ENCODE measurements at regions not wholly inside any gene's neighbourhood (a gene's known extent, or its start where the extent isn't known, plus 50 kb on each side); places are given as distances from the start of the nearest gene placed in this dataset.

GRCh38 chr2:195027947-195028346, 629.1 kb upstream of the SLC39A10 start:
- DNase-seq = no peak

- no peak for DNase-seq
Observed at GRCh38 chr2:195026261-195026660, 630.8 kb upstream of the SLC39A10 start.

GRCh38 chr2:195022508-195022830, 634.6 kb upstream of the SLC39A10 start:
- DNase-seq = no peak

- DNase-seq = no peak
Observed at GRCh38 chr2:195021711-195022507, 635.1 kb upstream of the SLC39A10 start.

GRCh38 chr2:195018462-195018861, 638.6 kb upstream of the SLC39A10 start:
- DNase-seq = no peak

GRCh38 chr2:195017890-195018289, 639.1 kb upstream of the SLC39A10 start:
- no peak for DNase-seq

GRCh38 chr2:195016841-195017240, 640.2 kb upstream of the SLC39A10 start:
- DNase-seq = no peak

GRCh38 chr2:195009202-195009601, 647.8 kb upstream of the SLC39A10 start:
- DNase-seq = no peak

GRCh38 chr2:195006856-195007255, 650.2 kb upstream of the SLC39A10 start:
- no peak for DNase-seq

- DNase-seq = no peak
Observed at GRCh38 chr2:195003881-195004471, 653.0 kb upstream of the SLC39A10 start.

- no peak for DNase-seq
Observed at GRCh38 chr2:195001924-195002323, 655.1 kb upstream of the SLC39A10 start.

- no peak for DNase-seq
Observed at GRCh38 chr2:194999771-195000170, 657.3 kb upstream of the SLC39A10 start.

- DNase-seq = no peak
Observed at GRCh38 chr2:194992648-194993047, 664.4 kb upstream of the SLC39A10 start.

- no peak for DNase-seq
Observed at GRCh38 chr2:194985258-194985657, 671.8 kb upstream of the SLC39A10 start.

- no peak for DNase-seq
Observed at GRCh38 chr2:194962254-194962653, 694.8 kb upstream of the SLC39A10 start.

GRCh38 chr2:194954218-194954617, 702.8 kb upstream of the SLC39A10 start:
- no peak for DNase-seq

GRCh38 chr2:194946826-194947225, 710.2 kb upstream of the SLC39A10 start:
- no peak for DNase-seq

- no peak for DNase-seq
Observed at GRCh38 chr2:194938066-194938465, 719.0 kb upstream of the SLC39A10 start.

- no peak for DNase-seq
Observed at GRCh38 chr2:194927489-194927888, 729.5 kb upstream of the SLC39A10 start.

GRCh38 chr2:194926873-194927272, 730.2 kb upstream of the SLC39A10 start:
- DNase-seq = no peak

GRCh38 chr2:194925742-194926141, 731.3 kb upstream of the SLC39A10 start:
- no peak for DNase-seq

- no peak for DNase-seq
Observed at GRCh38 chr2:194917519-194917918, 739.5 kb upstream of the SLC39A10 start.

GRCh38 chr2:194915485-194915884, 741.5 kb upstream of the SLC39A10 start:
- DNase-seq = no peak

GRCh38 chr2:194907569-194907968, 749.5 kb upstream of the SLC39A10 start:
- no peak for DNase-seq

- DNase-seq = no peak
Observed at GRCh38 chr2:194896871-194897270, 760.2 kb upstream of the SLC39A10 start.

Measured in NCI-H524 treated with DMSO at 0.1 percent for 48 hours (cell line).